MM.1S (cell line): ENCODE measurements at regions not wholly inside any gene's neighbourhood (a gene's known extent, or its start where the extent isn't known, plus 50 kb on each side); places are given as distances from the start of the nearest gene placed in this dataset.

Experiments
- EZH2 ChIP-seq: fragments of 300-600 bp; sonication (generic); optimal IDR thresholded peaks from 2 replicates; pipeline ENCODE3; 2017; ENCODE audit warnings: low read depth, mild to moderate bottlenecking, antibody characterized with exemption, low read length, mixed read lengths
- EZH2phosphoT487 ChIP-seq: fragments of 300-600 bp; sonication (generic); IDR thresholded peaks from 2 replicates; pipeline ENCODE4 v1.6.1; 2018; ENCODE audit warnings: antibody characterized with exemption, low read length
- TF ChIP-seq, protein P1 (sequence below): fragments of 300-600 bp; sonication (generic); IDR thresholded peaks from 2 replicates; pipeline ENCODE4 v1.5.1; 2016; ENCODE audit warnings: antibody characterized with exemption, low read length, mixed read lengths

DNA sequence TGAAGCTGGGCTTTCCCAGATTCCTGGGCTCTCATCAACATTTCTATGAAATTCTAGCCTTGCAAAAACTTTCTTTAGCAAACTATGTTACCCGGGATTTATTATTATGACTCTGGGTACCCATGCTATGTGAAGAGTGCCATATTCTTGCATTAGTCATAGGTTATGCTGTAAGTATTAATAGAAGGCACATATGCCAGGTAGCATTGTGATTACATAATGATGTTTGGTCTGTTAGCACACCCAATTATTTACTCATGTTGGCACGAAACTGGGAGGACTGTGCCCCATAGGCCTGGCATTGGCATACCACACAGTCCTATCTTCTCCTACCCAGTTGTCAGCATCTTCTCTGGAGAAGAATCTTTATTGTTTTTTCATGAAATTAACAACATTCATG is 171.0 kb downstream of the SLC4A3 start:
- TF ChIP-seq, protein P1, sequence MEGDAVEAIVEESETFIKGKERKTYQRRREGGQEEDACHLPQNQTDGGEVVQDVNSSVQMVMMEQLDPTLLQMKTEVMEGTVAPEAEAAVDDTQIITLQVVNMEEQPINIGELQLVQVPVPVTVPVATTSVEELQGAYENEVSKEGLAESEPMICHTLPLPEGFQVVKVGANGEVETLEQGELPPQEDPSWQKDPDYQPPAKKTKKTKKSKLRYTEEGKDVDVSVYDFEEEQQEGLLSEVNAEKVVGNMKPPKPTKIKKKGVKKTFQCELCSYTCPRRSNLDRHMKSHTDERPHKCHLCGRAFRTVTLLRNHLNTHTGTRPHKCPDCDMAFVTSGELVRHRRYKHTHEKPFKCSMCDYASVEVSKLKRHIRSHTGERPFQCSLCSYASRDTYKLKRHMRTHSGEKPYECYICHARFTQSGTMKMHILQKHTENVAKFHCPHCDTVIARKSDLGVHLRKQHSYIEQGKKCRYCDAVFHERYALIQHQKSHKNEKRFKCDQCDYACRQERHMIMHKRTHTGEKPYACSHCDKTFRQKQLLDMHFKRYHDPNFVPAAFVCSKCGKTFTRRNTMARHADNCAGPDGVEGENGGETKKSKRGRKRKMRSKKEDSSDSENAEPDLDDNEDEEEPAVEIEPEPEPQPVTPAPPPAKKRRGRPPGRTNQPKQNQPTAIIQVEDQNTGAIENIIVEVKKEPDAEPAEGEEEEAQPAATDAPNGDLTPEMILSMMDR: no peak
- TF ChIP-seq EZH2phosphoT487: no peak
- no peak for TF ChIP-seq EZH2
